ENCODE measurements at regions not wholly inside any gene's neighbourhood (a gene's known extent, or its start where the extent isn't known, plus 50 kb on each side); places are given as distances from the start of the nearest gene placed in this dataset.

GRCh38 chr18:66105016-66105415, 354.2 kb downstream of the CDH7 start:
- Mint-ChIP-seq H3K9me3 (no peaks in the 10 kb centered on the region), H3K27me3 (no peaks in the 10 kb centered on the region), H3K27ac (no peak overlapping the region), H3K36me3 (no peaks in the 10 kb centered on the region), H3K4me1 (ENCODE audit: unreplicated experiment) (no peaks in the 10 kb centered on the region), H3K4me3 (no peak overlapping the region)
- no peak for TF ChIP-seq CTCF (conservative IDR thresholded peaks at IDR 0.05)
- DNase-seq (ENCODE audit: extremely low spot score, unreplicated experiment) = no peak

DNA sequence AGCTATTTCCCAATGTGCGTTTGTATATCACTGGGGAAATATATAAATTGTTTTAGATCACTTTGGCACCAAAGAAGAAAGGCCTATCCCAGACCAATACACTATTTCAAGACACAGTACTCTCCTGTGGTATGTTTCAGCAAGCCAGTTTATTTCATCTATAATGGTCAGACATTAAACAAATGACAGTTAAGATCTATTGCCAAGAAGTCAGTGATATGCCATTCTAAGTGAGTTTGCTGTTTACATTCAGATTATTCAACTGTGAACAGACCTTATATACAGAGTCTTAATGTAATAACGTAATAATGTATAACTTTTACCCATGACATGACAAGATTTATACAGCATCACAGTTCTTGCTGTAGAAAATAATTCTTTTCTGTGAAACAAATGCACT, 352.7 kb downstream of the CDH7 start:
- no peak overlapping the region for H3K27ac Mint-ChIP-seq
- no peak for DNase-seq (ENCODE audit: extremely low spot score, unreplicated experiment)
- TF ChIP-seq CTCF (conservative IDR thresholded peaks at IDR 0.05) = no peak
- no peaks in the 10 kb centered on the region for H3K9me3 Mint-ChIP-seq
- H3K4me1 Mint-ChIP-seq (ENCODE audit: unreplicated experiment) = no peaks in the 10 kb centered on the region
- no peak overlapping the region for H3K4me3 Mint-ChIP-seq
- H3K27me3 Mint-ChIP-seq = no peaks in the 10 kb centered on the region
- no peaks in the 10 kb centered on the region for H3K36me3 Mint-ChIP-seq

DNA sequence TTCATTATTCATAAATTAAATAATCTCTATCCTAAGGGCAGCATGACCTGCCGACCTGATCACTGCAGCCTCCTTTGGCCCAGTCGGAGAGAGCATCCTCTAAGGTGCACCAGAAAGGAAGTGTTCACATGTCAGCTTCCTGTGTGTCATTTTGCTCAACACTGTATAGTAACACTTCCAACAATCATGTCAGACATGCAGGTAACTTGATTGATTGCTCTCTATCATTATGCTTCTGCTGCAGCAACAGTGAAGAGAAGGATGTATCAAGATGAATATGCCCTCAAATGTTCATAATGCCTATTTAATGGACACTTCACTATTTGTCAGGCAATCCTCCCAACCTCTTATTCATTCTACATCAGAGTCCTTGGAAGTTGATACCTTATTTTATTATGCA, 332.3 kb downstream of the CDH7 start:
- no peak for TF ChIP-seq CTCF (conservative IDR thresholded peaks at IDR 0.05)
- Mint-ChIP-seq H3K27ac (no peak overlapping the region), H3K27me3 (no peaks in the 10 kb centered on the region), H3K4me1 (ENCODE audit: unreplicated experiment) (no peaks in the 10 kb centered on the region), H3K9me3 (no peaks in the 10 kb centered on the region), H3K4me3 (no peak overlapping the region), H3K36me3 (no peaks in the 10 kb centered on the region)
- no peak for DNase-seq (ENCODE audit: extremely low spot score, unreplicated experiment)

- H3K27ac Mint-ChIP-seq = no peak overlapping the region
- H3K36me3 Mint-ChIP-seq = no peaks in the 10 kb centered on the region
- DNase-seq (ENCODE audit: extremely low spot score, unreplicated experiment) = no peak
- H3K4me1 Mint-ChIP-seq (ENCODE audit: unreplicated experiment) = no peaks in the 10 kb centered on the region
- no peaks in the 10 kb centered on the region for H3K27me3 Mint-ChIP-seq
- no peak overlapping the region for H3K4me3 Mint-ChIP-seq
- H3K9me3 Mint-ChIP-seq = peaks cover 2% of the 10 kb centered on the region
- no peak for TF ChIP-seq CTCF (conservative IDR thresholded peaks at IDR 0.05)
Observed at GRCh38 chr18:66078925-66079800, 328.4 kb downstream of the CDH7 start.

DNA sequence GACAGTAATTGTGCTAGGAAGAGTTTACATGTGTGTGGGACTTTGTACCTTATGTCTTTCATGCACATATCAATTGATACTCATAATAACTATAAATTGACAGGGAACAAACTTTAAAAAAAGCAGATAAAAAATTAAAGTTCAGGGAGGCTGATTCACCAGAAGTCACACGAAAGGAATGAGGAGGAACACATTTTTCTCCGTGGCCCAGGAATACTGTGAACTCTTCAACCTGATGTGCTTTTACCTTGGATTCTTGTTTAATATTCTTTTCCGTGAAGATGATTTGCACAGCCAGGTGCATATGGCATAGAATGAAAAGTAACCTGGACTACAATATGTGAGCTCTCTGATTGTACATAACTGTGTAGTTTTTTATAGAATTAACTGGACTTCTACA, 326.3 kb downstream of the CDH7 start:
- no peak for DNase-seq (ENCODE audit: extremely low spot score, unreplicated experiment)
- H3K4me3 Mint-ChIP-seq = no peak overlapping the region
- H3K9me3 Mint-ChIP-seq = peaks cover 4% of the 10 kb centered on the region
- no peak for TF ChIP-seq CTCF (conservative IDR thresholded peaks at IDR 0.05)
- H3K4me1 Mint-ChIP-seq (ENCODE audit: unreplicated experiment) = no peaks in the 10 kb centered on the region
- no peaks in the 10 kb centered on the region for H3K27me3 Mint-ChIP-seq
- H3K36me3 Mint-ChIP-seq = no peaks in the 10 kb centered on the region
- no peak overlapping the region for H3K27ac Mint-ChIP-seq

All from type B pancreatic cell (in vitro differentiated cells).